ENCODE measurements at regions not wholly inside any gene's neighbourhood (a gene's known extent, or its start where the extent isn't known, plus 50 kb on each side); places are given as distances from the start of the nearest gene placed in this dataset.

DNA sequence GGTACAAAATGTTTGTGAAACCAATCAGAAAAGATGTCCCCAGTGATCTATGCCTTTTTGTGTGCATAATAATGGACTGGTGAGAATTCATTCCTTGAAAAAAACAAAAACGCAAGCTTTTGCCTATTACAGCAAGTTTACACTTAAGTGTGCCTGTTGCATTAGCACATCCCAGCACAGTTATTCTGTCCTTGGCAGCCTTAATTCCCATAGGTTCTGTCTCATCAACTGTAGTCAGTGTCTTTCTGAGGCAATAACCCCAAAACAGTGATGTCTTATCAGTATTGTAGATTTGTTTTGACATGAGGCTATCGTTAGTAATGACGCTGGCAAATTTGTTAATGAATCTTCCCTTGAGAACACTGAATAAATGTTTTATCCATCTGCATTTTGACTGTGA is 109.9 kb upstream of the KCTD3 start:
- TF ChIP-seq POLR2A (IDR thresholded peaks at IDR 0.05) = no peak
- TF ChIP-seq, protein P1, sequence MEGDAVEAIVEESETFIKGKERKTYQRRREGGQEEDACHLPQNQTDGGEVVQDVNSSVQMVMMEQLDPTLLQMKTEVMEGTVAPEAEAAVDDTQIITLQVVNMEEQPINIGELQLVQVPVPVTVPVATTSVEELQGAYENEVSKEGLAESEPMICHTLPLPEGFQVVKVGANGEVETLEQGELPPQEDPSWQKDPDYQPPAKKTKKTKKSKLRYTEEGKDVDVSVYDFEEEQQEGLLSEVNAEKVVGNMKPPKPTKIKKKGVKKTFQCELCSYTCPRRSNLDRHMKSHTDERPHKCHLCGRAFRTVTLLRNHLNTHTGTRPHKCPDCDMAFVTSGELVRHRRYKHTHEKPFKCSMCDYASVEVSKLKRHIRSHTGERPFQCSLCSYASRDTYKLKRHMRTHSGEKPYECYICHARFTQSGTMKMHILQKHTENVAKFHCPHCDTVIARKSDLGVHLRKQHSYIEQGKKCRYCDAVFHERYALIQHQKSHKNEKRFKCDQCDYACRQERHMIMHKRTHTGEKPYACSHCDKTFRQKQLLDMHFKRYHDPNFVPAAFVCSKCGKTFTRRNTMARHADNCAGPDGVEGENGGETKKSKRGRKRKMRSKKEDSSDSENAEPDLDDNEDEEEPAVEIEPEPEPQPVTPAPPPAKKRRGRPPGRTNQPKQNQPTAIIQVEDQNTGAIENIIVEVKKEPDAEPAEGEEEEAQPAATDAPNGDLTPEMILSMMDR (IDR thresholded peaks at IDR 0.05) = no peak

Measured in adrenal gland (tissue), 5 donors.